K562 (cell line): ENCODE measurements at regions not wholly inside any gene's neighbourhood (a gene's known extent, or its start where the extent isn't known, plus 50 kb on each side); places are given as distances from the start of the nearest gene placed in this dataset.

ENCODE experiments used
- ARID2 ChIP-seq: fragments of 450-650 bp; IDR thresholded peaks from 2 replicates; pipeline ENCODE4 v1.6.1; 2017; ENCODE audit warnings: antibody characterized with exemption, mild to moderate bottlenecking
- CAMTA2 ChIP-seq: fragments of 250-450 bp; sonication (Bioruptor Pico); conservative IDR thresholded peaks from 2 replicates; pipeline ENCODE4 v1.5.1; 2022
- CHCHD3 ChIP-seq: fragments of 250-450 bp; sonication (Bioruptor Pico); IDR thresholded peaks from 2 replicates; pipeline ENCODE4 v2.1.2; 2022; ENCODE audit warnings: mild to moderate bottlenecking
- CTBP1 ChIP-seq: fragments of 450-650 bp; IDR thresholded peaks from 2 replicates; pipeline ENCODE4 v1.6.1; 2016; ENCODE audit warnings: borderline replicate concordance
- GABPB2 ChIP-seq: fragments of 250-450 bp; sonication (Bioruptor Pico); conservative IDR thresholded peaks from 2 replicates; pipeline ENCODE4 v1.5.1; 2021; ENCODE audit warnings: mild to moderate bottlenecking
- KDM5B ChIP-seq: fragments of 200-600 bp; sonication (generic); IDR thresholded peaks from 2 replicates; pipeline ENCODE4 v1.6.1; 2012; ENCODE audit warnings: low read depth, mild to moderate bottlenecking, moderate library complexity, low read length, control low read depth, inconsistent platforms; ENCODE audit not compliant: insufficient replicate concordance
- NFIC ChIP-seq: fragments of 450-650 bp; IDR thresholded peaks from 2 replicates; pipeline ENCODE4 v1.6.1; 2017; ENCODE audit warnings: mild to moderate bottlenecking, inconsistent platforms
- NFYB ChIP-seq: IDR thresholded peaks from 2 replicates; pipeline ENCODE4 v1.6.1; 2011; ENCODE audit warnings: mild to moderate bottlenecking, moderate library complexity; ENCODE audit not compliant: insufficient read length; ENCODE audit errors: extremely low read depth
- RAD21 ChIP-seq, 2 experiments: fragments of 250-450 bp in 1 of 2; fragments of 450-650 bp in 1 of 2; sonication (Bioruptor Pico) in 1 of 2; formaldehyde crosslinking in 1 of 2; IDR thresholded peaks in 1 of 2; conservative IDR thresholded peaks in 1 of 2; 2 replicates each; pipeline versions ENCODE4 v1.4.0 to v1.8.0; 2020 to 2022; ENCODE audit warnings: mild to moderate bottlenecking in 2 of 2, moderate library complexity in 1 of 2
- SPI1 ChIP-seq: IDR thresholded peaks from 2 replicates; pipeline ENCODE4 v1.6.1; 2011; ENCODE audit warnings: low read depth, low read length, control low read depth, borderline replicate concordance
- ZNF165 ChIP-seq: fragments of 250-450 bp; sonication (Bioruptor Pico); IDR thresholded peaks from 2 replicates; pipeline ENCODE4 v1.4.0; 2020; ENCODE audit warnings: borderline replicate concordance
- ZNF444 ChIP-seq: fragments of 250-450 bp; sonication (Bioruptor Pico); IDR thresholded peaks from 2 replicates; pipeline ENCODE4 v1.4.0; 2020; ENCODE audit warnings: mild to moderate bottlenecking, moderate library complexity
- TF ChIP-seq, protein P1 (sequence below): fragments of 450-650 bp; IDR thresholded peaks from 2 replicates; pipeline ENCODE4 v1.6.1; 2016; ENCODE audit warnings: antibody characterized with exemption
- TF ChIP-seq, protein P2 (sequence below), 2 experiments: fragments of 450-650 bp in 1 of 2; IDR thresholded peaks; 2 replicates each; pipeline ENCODE4 v1.6.1; 2011 to 2017; ENCODE audit warnings: low read depth in 2 of 2, antibody characterized with exemption in 1 of 2, borderline replicate concordance in 1 of 2, low read length in 1 of 2, mild to moderate bottlenecking in 1 of 2, mixed read lengths in 1 of 2; ENCODE audit not compliant: control insufficient read depth in 1 of 2
- TF ChIP-seq, protein P3 (sequence below): fragments of 250-450 bp; sonication (Bioruptor Pico); IDR thresholded peaks from 2 replicates; pipeline ENCODE4 v1.4.0; 2020; ENCODE audit warnings: mild to moderate bottlenecking, moderate library complexity
- TF ChIP-seq, protein P4 (sequence below): fragments of 450-650 bp; IDR thresholded peaks from 2 replicates; pipeline ENCODE4 v1.6.1; 2017; ENCODE audit warnings: mild to moderate bottlenecking, moderate library complexity

DNA sequence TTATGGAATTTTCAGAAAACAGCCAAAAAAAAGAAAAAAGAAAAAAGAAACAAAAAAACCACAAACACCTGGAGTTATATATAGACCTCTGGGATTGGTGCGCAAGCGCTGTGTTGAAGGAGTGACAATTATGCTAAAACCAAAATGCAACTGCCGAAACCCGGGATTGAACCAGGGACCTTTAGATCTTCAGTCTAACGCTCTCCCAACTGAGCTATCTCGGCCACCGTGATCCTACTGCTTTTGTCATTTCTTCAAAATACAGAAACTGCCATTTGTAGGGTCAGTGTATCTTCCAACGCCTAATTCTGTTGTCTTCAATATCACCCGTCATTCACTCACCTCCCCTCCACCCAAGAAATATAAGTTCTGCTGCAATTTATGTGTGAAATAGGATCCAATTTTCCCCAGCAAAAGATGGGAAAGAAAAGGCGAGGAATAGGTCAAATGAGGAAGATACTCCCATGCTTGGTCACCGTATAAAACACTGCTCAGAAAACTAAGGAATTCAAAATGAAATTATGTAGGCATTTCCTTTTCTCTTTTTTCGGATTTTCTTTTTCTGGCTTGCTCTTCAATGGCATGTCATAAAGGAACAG is 116.0 kb downstream of the TRIM27 start (continued):
- no peak for TF ChIP-seq CHCHD3 (CRISPR knock-in tag)
- TF ChIP-seq, protein P1, sequence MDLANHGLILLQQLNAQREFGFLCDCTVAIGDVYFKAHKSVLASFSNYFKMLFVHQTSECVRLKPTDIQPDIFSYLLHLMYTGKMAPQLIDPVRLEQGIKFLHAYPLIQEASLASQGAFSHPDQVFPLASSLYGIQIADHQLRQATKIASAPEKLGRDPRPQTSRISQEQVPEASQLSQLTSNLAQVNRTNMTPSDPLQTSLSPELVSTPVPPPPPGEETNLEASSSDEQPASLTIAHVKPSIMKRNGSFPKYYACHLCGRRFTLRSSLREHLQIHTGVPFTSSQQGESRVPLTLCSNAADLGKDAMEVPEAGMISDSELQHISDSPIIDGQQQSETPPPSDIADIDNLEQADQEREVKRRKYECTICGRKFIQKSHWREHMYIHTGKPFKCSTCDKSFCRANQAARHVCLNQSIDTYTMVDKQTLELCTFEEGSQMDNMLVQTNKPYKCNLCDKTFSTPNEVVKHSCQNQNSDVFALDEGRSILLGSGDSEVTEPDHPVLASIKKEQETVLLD, result peak; percentile 84
- no peak for TF ChIP-seq KDM5B
- TF ChIP-seq, protein P2, sequence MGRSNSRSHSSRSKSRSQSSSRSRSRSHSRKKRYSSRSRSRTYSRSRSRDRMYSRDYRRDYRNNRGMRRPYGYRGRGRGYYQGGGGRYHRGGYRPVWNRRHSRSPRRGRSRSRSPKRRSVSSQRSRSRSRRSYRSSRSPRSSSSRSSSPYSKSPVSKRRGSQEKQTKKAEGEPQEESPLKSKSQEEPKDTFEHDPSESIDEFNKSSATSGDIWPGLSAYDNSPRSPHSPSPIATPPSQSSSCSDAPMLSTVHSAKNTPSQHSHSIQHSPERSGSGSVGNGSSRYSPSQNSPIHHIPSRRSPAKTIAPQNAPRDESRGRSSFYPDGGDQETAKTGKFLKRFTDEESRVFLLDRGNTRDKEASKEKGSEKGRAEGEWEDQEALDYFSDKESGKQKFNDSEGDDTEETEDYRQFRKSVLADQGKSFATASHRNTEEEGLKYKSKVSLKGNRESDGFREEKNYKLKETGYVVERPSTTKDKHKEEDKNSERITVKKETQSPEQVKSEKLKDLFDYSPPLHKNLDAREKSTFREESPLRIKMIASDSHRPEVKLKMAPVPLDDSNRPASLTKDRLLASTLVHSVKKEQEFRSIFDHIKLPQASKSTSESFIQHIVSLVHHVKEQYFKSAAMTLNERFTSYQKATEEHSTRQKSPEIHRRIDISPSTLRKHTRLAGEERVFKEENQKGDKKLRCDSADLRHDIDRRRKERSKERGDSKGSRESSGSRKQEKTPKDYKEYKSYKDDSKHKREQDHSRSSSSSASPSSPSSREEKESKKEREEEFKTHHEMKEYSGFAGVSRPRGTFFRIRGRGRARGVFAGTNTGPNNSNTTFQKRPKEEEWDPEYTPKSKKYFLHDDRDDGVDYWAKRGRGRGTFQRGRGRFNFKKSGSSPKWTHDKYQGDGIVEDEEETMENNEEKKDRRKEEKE (IDR thresholded peaks at IDR 0.05; ENCODE audit: borderline replicate concordance in 1 of 2, control insufficient read depth in 1 of 2, low read depth in 2 of 2, low read length in 1 of 2), result 0 out of 4 replicates have a peak, but pooled peaks of 1 of the 2 experiments have one; percentile 34
- TF ChIP-seq RAD21 (CRISPR knock-in tag; conservative IDR thresholded peaks at IDR 0.05 in 1 of 2, IDR thresholded peaks at IDR 0.05 in 1 of 2), result no peak; a peak in 1 of 4 replicates
- TF ChIP-seq, protein P3, sequence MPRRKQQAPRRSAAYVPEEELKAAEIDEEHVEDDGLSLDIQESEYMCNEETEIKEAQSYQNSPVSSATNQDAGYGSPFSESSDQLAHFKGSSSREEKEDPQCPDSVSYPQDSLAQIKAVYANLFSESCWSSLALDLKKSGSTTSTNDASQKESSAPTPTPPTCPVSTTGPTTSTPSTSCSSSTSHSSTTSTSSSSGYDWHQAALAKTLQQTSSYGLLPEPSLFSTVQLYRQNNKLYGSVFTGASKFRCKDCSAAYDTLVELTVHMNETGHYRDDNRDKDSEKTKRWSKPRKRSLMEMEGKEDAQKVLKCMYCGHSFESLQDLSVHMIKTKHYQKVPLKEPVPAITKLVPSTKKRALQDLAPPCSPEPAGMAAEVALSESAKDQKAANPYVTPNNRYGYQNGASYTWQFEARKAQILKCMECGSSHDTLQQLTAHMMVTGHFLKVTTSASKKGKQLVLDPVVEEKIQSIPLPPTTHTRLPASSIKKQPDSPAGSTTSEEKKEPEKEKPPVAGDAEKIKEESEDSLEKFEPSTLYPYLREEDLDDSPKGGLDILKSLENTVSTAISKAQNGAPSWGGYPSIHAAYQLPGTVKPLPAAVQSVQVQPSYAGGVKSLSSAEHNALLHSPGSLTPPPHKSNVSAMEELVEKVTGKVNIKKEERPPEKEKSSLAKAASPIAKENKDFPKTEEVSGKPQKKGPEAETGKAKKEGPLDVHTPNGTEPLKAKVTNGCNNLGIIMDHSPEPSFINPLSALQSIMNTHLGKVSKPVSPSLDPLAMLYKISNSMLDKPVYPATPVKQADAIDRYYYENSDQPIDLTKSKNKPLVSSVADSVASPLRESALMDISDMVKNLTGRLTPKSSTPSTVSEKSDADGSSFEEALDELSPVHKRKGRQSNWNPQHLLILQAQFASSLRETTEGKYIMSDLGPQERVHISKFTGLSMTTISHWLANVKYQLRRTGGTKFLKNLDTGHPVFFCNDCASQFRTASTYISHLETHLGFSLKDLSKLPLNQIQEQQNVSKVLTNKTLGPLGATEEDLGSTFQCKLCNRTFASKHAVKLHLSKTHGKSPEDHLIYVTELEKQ (CRISPR knock-in tag), result no peak
- TF ChIP-seq, protein P4, sequence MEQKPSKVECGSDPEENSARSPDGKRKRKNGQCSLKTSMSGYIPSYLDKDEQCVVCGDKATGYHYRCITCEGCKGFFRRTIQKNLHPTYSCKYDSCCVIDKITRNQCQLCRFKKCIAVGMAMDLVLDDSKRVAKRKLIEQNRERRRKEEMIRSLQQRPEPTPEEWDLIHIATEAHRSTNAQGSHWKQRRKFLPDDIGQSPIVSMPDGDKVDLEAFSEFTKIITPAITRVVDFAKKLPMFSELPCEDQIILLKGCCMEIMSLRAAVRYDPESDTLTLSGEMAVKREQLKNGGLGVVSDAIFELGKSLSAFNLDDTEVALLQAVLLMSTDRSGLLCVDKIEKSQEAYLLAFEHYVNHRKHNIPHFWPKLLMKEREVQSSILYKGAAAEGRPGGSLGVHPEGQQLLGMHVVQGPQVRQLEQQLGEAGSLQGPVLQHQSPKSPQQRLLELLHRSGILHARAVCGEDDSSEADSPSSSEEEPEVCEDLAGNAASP, result no peak
- TF ChIP-seq ZNF444 (CRISPR knock-in tag), result no peak
- no peak for TF ChIP-seq ZNF165 (CRISPR knock-in tag)
- TF ChIP-seq GABPB2, result no peak
- no peak for TF ChIP-seq SPI1
- TF ChIP-seq NFIC, result peak; percentile 75
- peak; percentile 55; the same call in 1 of the 2 replicates for TF ChIP-seq CTBP1
- no peak for TF ChIP-seq CAMTA2 (CRISPR knock-in tag)
- TF ChIP-seq ARID2, result no peak
- TF ChIP-seq NFYB, result no peak
